ENCODE measurements at regions not wholly inside any gene's neighbourhood (a gene's known extent, or its start where the extent isn't known, plus 50 kb on each side); places are given as distances from the start of the nearest gene placed in this dataset.

DNA sequence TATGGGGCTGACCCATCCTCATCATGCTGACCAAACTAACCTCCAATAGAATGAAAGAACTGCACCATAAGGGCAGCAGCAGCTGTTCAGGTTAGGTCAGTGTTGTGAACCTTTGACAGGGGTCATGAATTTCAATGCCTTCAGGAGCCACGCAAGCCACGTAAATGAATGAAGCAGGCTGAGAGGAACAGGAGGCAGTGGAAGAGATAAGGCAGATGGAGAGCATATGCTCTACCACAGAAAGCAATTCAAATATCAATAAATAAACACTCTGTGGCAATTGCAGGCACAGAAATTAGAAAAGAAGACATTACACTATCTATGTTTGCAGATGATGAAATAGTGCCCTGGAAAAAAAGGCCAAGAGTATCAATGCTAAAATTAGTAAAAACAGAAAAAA, 56.3 kb downstream of the SCG2 start:
- Mint-ChIP-seq H3K4me1 (ENCODE audit: low read depth) (peaks cover 63% of the 10 kb centered on the region), H3K36me3 (ENCODE audit: low read depth) (no peaks in the 10 kb centered on the region), H3K27me3 (ENCODE audit: insufficient read depth) (no peaks in the 10 kb centered on the region; the same call in 1 of the 2 replicates), H3K9me3 (no peaks in the 10 kb centered on the region), H3K27ac (no peak overlapping the region), H3K4me3 (no peak overlapping the region)
- TF ChIP-seq, protein P1, sequence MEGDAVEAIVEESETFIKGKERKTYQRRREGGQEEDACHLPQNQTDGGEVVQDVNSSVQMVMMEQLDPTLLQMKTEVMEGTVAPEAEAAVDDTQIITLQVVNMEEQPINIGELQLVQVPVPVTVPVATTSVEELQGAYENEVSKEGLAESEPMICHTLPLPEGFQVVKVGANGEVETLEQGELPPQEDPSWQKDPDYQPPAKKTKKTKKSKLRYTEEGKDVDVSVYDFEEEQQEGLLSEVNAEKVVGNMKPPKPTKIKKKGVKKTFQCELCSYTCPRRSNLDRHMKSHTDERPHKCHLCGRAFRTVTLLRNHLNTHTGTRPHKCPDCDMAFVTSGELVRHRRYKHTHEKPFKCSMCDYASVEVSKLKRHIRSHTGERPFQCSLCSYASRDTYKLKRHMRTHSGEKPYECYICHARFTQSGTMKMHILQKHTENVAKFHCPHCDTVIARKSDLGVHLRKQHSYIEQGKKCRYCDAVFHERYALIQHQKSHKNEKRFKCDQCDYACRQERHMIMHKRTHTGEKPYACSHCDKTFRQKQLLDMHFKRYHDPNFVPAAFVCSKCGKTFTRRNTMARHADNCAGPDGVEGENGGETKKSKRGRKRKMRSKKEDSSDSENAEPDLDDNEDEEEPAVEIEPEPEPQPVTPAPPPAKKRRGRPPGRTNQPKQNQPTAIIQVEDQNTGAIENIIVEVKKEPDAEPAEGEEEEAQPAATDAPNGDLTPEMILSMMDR (IDR thresholded peaks at IDR 0.05) = no peak
- no peak for DNase-seq

Data from HFFc6 (cell line).